ENCODE measurements at regions not wholly inside any gene's neighbourhood (a gene's known extent, or its start where the extent isn't known, plus 50 kb on each side); places are given as distances from the start of the nearest gene placed in this dataset.
A peak's percentile ranks its signal among the peaks of the same experiment; 100 is the strongest.

DNA sequence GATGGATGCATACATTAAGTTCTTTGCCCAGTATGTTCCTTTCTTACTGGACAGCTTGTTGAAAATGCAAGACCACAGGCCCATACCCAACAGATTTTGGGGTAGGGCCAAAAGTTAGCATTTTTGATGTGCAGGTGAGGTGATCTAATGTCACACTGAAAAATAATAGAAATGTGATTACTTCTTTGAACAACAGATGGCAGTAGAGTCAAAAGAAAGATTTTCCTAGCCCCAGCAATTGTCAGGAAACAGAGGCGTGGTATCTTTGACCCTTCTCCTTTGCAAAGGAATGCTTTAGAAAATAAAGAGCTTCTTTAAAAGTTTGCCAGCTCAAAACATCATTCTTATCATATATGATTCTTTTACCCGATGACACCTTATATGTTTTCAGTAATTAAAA, 343.6 kb upstream of the SYT4 start:
- intact Hi-C loops (cut with DNase I; ENCODE audit: low total_unique reads), result no loop called here
- TF ChIP-seq, protein P1, sequence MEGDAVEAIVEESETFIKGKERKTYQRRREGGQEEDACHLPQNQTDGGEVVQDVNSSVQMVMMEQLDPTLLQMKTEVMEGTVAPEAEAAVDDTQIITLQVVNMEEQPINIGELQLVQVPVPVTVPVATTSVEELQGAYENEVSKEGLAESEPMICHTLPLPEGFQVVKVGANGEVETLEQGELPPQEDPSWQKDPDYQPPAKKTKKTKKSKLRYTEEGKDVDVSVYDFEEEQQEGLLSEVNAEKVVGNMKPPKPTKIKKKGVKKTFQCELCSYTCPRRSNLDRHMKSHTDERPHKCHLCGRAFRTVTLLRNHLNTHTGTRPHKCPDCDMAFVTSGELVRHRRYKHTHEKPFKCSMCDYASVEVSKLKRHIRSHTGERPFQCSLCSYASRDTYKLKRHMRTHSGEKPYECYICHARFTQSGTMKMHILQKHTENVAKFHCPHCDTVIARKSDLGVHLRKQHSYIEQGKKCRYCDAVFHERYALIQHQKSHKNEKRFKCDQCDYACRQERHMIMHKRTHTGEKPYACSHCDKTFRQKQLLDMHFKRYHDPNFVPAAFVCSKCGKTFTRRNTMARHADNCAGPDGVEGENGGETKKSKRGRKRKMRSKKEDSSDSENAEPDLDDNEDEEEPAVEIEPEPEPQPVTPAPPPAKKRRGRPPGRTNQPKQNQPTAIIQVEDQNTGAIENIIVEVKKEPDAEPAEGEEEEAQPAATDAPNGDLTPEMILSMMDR (IDR thresholded peaks at IDR 0.05), result peak; percentile 50 to 60
- H3K9me3 ChIP-seq, result no peaks in the 10 kb centered on the region
- H3K4me1 ChIP-seq, result no peaks in the 10 kb centered on the region
- no peak for DNase-seq
- H3K27ac ChIP-seq, result no peak overlapping the region
- H3K27me3 ChIP-seq, result no peaks in the 10 kb centered on the region
- H3K4me3 ChIP-seq, result no peak overlapping the region
- H3K36me3 ChIP-seq, result no peaks in the 10 kb centered on the region

DNA sequence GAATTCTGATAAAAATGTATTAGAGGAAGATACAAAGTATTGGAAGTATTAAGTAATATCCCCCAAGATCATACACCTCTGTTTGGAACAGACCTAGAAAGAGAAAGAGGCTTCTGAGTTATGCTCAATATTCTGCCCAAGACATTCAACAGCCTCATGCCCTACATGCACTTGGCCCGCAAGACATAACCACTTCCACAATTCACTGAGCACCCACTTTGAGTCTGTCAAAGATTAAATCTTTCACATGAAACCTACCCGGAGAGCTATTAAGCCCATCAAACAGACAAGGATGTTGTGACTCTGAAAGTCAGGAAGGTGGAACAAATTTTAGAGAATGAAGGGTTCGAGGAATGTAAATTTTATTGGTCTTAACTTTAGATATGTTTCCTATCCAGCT, 344.7 kb upstream of the SYT4 start:
- intact Hi-C loops (cut with DNase I; ENCODE audit: low total_unique reads), result no loop called here
- no peak for DNase-seq
- Histone ChIP-seq H3K27ac (no peak overlapping the region), H3K27me3 (no peaks in the 10 kb centered on the region), H3K9me3 (no peaks in the 10 kb centered on the region), H3K4me3 (no peak overlapping the region), H3K36me3 (no peaks in the 10 kb centered on the region), H3K4me1 (no peaks in the 10 kb centered on the region)
- TF ChIP-seq, protein P1 (IDR thresholded peaks at IDR 0.05), result no peak

DNA sequence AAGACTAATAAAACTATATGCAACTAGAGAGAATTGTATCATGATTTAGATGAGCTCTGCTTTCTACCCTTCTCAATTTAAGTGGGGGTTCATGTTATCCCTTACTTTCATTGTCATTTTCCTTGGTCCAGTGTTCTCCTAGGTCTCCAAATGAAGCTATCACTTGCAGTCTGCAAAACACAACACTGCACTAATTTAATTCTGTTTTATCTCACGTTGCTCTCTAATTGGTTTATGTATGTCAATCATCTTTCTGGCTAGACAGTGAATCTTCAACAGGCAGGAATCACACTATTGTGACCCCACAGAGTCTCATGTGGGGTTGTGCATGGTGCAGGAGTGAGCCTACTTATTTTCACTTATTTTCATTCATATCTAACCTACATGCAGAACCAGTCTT, 348.3 kb upstream of the SYT4 start:
- no peaks in the 10 kb centered on the region for H3K36me3 ChIP-seq
- H3K9me3 ChIP-seq, result no peaks in the 10 kb centered on the region
- H3K4me3 ChIP-seq, result no peak overlapping the region
- H3K27ac ChIP-seq, result no peak overlapping the region
- no peaks in the 10 kb centered on the region for H3K4me1 ChIP-seq
- H3K27me3 ChIP-seq, result no peaks in the 10 kb centered on the region
- no peak for DNase-seq
- TF ChIP-seq, protein P1 (IDR thresholded peaks at IDR 0.05), result no peak
- intact Hi-C loops (cut with DNase I; ENCODE audit: low total_unique reads), result no loop called here

DNA sequence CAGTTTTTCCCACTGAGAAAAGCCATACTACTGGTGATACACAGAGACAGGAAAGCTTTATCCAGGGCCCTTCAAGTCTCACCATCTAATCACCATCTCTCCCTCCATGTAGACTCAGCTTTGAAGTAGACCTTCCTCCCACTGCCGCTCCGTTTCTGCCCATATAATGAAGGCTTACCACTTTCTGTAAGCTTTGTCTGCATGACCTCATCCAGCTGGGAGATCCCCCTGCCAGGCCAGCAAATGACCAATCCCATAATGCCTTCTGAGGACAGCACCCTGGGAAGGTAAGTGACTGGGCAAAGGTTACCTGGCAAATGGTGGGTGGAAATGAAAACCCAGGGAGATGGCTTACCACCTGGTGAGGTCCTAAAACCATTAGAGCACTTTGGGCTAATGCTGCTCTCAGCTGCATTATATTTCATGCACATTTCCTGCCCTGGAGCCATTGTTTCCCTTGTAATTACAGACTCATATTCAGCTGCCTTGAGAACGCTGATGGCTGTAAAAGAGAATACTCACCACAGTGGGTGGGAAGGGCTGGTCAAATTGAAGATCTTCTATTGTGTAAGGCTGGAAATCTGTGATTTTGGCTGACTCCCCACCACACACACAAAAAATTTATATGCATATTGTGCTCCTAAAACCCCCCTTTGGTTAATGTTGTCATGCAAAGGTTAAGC, 350.7 kb upstream of the SYT4 start:
- no peak for DNase-seq
- H3K4me1 ChIP-seq, result no peaks in the 10 kb centered on the region

DNA sequence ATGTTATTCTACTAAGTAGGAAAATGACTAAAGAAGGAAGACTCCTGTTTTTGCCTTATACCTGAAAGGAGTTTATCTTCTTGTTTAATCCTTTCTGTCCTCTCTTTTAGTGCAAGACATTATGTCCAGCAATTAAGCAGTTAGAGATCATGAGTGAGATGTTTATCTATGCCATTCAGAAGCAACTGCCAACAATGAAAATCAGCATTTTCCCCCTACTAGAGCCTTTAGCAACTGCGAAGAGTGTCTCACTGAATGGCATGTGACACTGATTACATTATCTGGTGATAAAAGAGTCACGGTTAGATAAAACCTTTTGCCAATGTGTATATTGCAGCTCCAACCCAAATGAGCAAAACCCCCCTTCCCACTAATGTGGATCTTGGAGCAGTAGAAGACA, 357.7 kb upstream of the SYT4 start:
- H3K4me3 ChIP-seq, result no peak overlapping the region
- no peaks in the 10 kb centered on the region for H3K9me3 ChIP-seq
- no peaks in the 10 kb centered on the region for H3K36me3 ChIP-seq
- DNase-seq, result no peak
- H3K4me1 ChIP-seq, result no peaks in the 10 kb centered on the region
- TF ChIP-seq, protein P1 (IDR thresholded peaks at IDR 0.05), result no peak
- no peak overlapping the region for H3K27ac ChIP-seq
- intact Hi-C loops (cut with DNase I; ENCODE audit: low total_unique reads), result no loop called here
- no peaks in the 10 kb centered on the region for H3K27me3 ChIP-seq

More for the DNA sequence above, 350.7 kb upstream of the SYT4 start:
- no peaks in the 10 kb centered on the region for H3K27me3 ChIP-seq
- no peaks in the 10 kb centered on the region for H3K36me3 ChIP-seq
- H3K9me3 ChIP-seq, result no peaks in the 10 kb centered on the region
- TF ChIP-seq, protein P1 (IDR thresholded peaks at IDR 0.05), result no peak
- intact Hi-C loops (cut with DNase I; ENCODE audit: low total_unique reads), result no loop called here
- no peak overlapping the region for H3K4me3 ChIP-seq
- no peak overlapping the region for H3K27ac ChIP-seq

DNA sequence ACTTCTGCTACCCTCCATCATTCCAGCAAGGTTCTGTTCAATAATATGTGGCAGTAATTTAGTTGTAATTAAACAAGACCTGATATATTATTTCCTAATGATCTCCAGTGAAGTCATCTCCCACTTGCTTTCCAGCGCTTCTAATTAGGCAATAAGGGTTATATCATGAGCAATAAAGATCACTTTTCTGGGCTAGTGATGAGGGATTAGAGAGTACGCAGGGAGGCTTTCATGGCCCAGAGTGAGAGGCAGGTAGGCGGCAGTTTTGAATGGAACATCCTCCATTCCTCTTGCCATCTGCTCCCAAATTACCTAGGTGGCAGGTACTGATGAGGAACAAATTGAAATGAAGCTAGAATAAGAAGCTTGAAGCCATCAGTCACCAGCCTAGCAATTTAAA, 358.1 kb upstream of the SYT4 start:
- Histone ChIP-seq H3K36me3 (no peaks in the 10 kb centered on the region), H3K4me3 (no peak overlapping the region), H3K27me3 (no peaks in the 10 kb centered on the region), H3K9me3 (no peaks in the 10 kb centered on the region), H3K4me1 (no peaks in the 10 kb centered on the region), H3K27ac (no peak overlapping the region)
- TF ChIP-seq, protein P1 (IDR thresholded peaks at IDR 0.05), result no peak
- no peak for DNase-seq
- intact Hi-C loops (cut with DNase I; ENCODE audit: low total_unique reads), result no loop called here

Data from tibial artery (tissue), 4 donors.